H1 (cell line): ENCODE measurements at regions not wholly inside any gene's neighbourhood (a gene's known extent, or its start where the extent isn't known, plus 50 kb on each side); places are given as distances from the start of the nearest gene placed in this dataset.

ENCODE experiments used
- CTCF ChIA-PET: fragments of 300-600 bp; sonication (Branson Sonifier 250); formaldehyde crosslinking; loops from one replicate; lab custom pipeline; 2021; ENCODE audit not compliant: partially characterized antibody; lab: Charles Lee
- POLR2A ChIA-PET: fragments of 300-600 bp; sonication (Branson Sonifier 250); formaldehyde crosslinking; loops from one replicate; lab custom pipeline; 2021; ENCODE audit warnings: inconsistent platforms; ENCODE audit not compliant: partially characterized antibody; lab: Charles Lee
- DNase-seq, 2 experiments: peaks; one replicate each; pipeline versions ENCODE4 v3.0.0 to v3.0.0-alpha.2; 2010 to 2022; ENCODE audit warnings: low spot score in 2 of 2, low read depth in 1 of 2, mixed read lengths in 1 of 2
- FAIRE-seq: peaks from 2 replicates; lab custom pipeline; 2011; peaks lifted over from hg19 to GRCh38; lab: Jason Lieb, UNC
- H2AFZ ChIP-seq: 2 replicates; pipeline ENCODE4 v1.8.1; 2012; ENCODE audit warnings: low read length, inconsistent platforms
- H2AK5ac ChIP-seq: 2 replicates; pipeline ENCODE4 v1.6.1; 2013; ENCODE audit warnings: low read depth, low read length
- H2BK120ac ChIP-seq: replicated peaks from 2 replicates; pipeline ENCODE3; 2013; ENCODE audit warnings: low read depth, low read length, inconsistent platforms
- H2BK12ac ChIP-seq: 2 replicates; pipeline ENCODE4 v1.6.1; 2013; ENCODE audit warnings: low read depth, low read length
- H2BK15ac ChIP-seq: 2 replicates; pipeline ENCODE4 v1.6.1; 2013; ENCODE audit warnings: low read length
- H2BK20ac ChIP-seq: 2 replicates; pipeline ENCODE4 v1.6.1; 2013; ENCODE audit warnings: low read length
- H2BK5ac ChIP-seq: 2 replicates; pipeline ENCODE4 v1.6.1; 2013; ENCODE audit warnings: low read depth, low read length
- H3K14ac ChIP-seq: 2 replicates; pipeline ENCODE4 v1.6.1; 2013; ENCODE audit warnings: inconsistent platforms; ENCODE audit not compliant: insufficient read length
- H3K18ac ChIP-seq: 2 replicates; pipeline ENCODE4 v1.6.1; 2013; ENCODE audit warnings: low read length; ENCODE audit errors: extremely low read depth
- H3K23ac ChIP-seq: 2 replicates; pipeline ENCODE4 v1.6.1; 2013; ENCODE audit warnings: inconsistent platforms; ENCODE audit not compliant: insufficient read length
- H3K23me2 ChIP-seq: 2 replicates; pipeline ENCODE4 v1.6.1; 2013; ENCODE audit warnings: low read depth, low read length
- H3K27ac ChIP-seq: 2 replicates; pipeline ENCODE4 v1.6.1; 2011; ENCODE audit warnings: low read depth, low read length, inconsistent platforms
- H3K27me3 ChIP-seq, 4 experiments: replicated peaks in 1 of 4; 1 replicate in 1 of 4; 2 replicates in 3 of 4; pipeline versions ENCODE4 v1.6.1 to v1.8.1; 2011 to 2013; ENCODE audit warnings: low read length in 3 of 4, mild to moderate bottlenecking in 3 of 4, inconsistent platforms in 2 of 4, mixed read lengths in 2 of 4, moderate library complexity in 1 of 4; ENCODE audit not compliant: control insufficient read depth in 3 of 4, insufficient read depth in 3 of 4; ENCODE audit errors: extremely low read depth in 1 of 4
- H3K36me3 ChIP-seq, 4 experiments: 2 replicates each; pipeline versions ENCODE4 v1.6.1 to v1.8.1; 2011 to 2013; ENCODE audit warnings: mild to moderate bottlenecking in 4 of 4, low read length in 3 of 4, moderate library complexity in 2 of 4, control low read depth in 1 of 4, inconsistent platforms in 1 of 4; ENCODE audit not compliant: insufficient read depth in 4 of 4, control insufficient read depth in 2 of 4
- H3K4ac ChIP-seq: replicated peaks from 2 replicates; pipeline ENCODE3; 2013; ENCODE audit warnings: low read length, low read depth, mixed read lengths, inconsistent platforms; ENCODE audit not compliant: insufficient read length
- H3K4me1 ChIP-seq, 4 experiments: replicated peaks in 1 of 4; 1 replicate in 1 of 4; 2 replicates in 3 of 4; pipeline versions ENCODE4 v1.6.1 to v1.8.1; 2011 to 2013; ENCODE audit warnings: low read length in 3 of 4, inconsistent platforms in 2 of 4, mixed read lengths in 1 of 4; ENCODE audit not compliant: insufficient read depth in 4 of 4, control insufficient read depth in 3 of 4
- H3K4me2 ChIP-seq, 2 experiments: 2 replicates each; pipeline versions ENCODE4 v1.6.1 to v1.8.1; 2011 to 2013; ENCODE audit warnings: low read depth in 2 of 2, low read length in 2 of 2, control low read depth in 1 of 2, inconsistent platforms in 1 of 2, mild to moderate bottlenecking in 1 of 2; ENCODE audit not compliant: insufficient read depth in 1 of 2
- H3K4me3 ChIP-seq, 4 experiments: fragments of 200-600, 300-600 bp in 1 of 4; sonication (generic), shearing (Covaris generic), sonication (Bioruptor Twin) in 1 of 4; 2 replicates each; pipeline versions ENCODE4 v1.5.1 to v1.8.1; 2011 to 2016; ENCODE audit warnings: low read length in 4 of 4, low read depth in 3 of 4, control low read depth in 2 of 4, inconsistent platforms in 2 of 4, mild to moderate bottlenecking in 2 of 4, mixed read lengths in 1 of 4, moderate library complexity in 1 of 4; ENCODE audit not compliant: insufficient read depth in 2 of 4; ENCODE audit errors: extremely low read depth in 1 of 4
- H3K56ac ChIP-seq: replicated peaks from 2 replicates; pipeline ENCODE3; 2013; ENCODE audit warnings: low read depth, mild to moderate bottlenecking, mixed read lengths, low read length, inconsistent platforms; ENCODE audit not compliant: insufficient read length
- H3K79me1 ChIP-seq: 2 replicates; pipeline ENCODE4 v1.6.1; 2013; ENCODE audit warnings: low read depth, low read length, control low read depth
- H3K79me2 ChIP-seq, 2 experiments: 2 replicates each; pipeline versions ENCODE4 v1.6.1 to v1.8.1; 2012 to 2013; ENCODE audit warnings: low read length in 2 of 2, mild to moderate bottlenecking in 2 of 2, inconsistent platforms in 1 of 2; ENCODE audit not compliant: insufficient read depth in 2 of 2, control insufficient read depth in 1 of 2
- H3K9ac ChIP-seq, 4 experiments: replicated peaks in 1 of 4; 1 replicate in 1 of 4; 2 replicates in 3 of 4; pipeline versions ENCODE4 v1.6.1 to v1.8.1; 2011 to 2013; ENCODE audit warnings: low read depth in 3 of 4, low read length in 3 of 4, control low read depth in 2 of 4, mild to moderate bottlenecking in 2 of 4, moderate library complexity in 2 of 4, inconsistent platforms in 1 of 4; ENCODE audit errors: extremely low read depth in 1 of 4
- H3K9me3 ChIP-seq, 2 experiments: 2 replicates each; pipeline versions ENCODE4 v1.6.1 to v1.8.1; 2012 to 2013; ENCODE audit warnings: mild to moderate bottlenecking in 2 of 2, moderate library complexity in 2 of 2, control low read depth in 1 of 2, inconsistent platforms in 1 of 2, low read depth in 1 of 2, low read length in 1 of 2, mixed read lengths in 1 of 2; ENCODE audit not compliant: insufficient read depth in 2 of 2
- H4K20me1 ChIP-seq, 2 experiments: replicated peaks in 1 of 2; 2 replicates each; pipeline versions ENCODE3 to v1.8.1; 2011 to 2013; ENCODE audit warnings: inconsistent platforms in 2 of 2, low read length in 2 of 2, mild to moderate bottlenecking in 1 of 2; ENCODE audit not compliant: insufficient read depth in 2 of 2, control insufficient read depth in 1 of 2
- H4K5ac ChIP-seq: 2 replicates; pipeline ENCODE4 v1.6.1; 2013; ENCODE audit warnings: low read length, low read depth, mixed read lengths, inconsistent platforms; ENCODE audit not compliant: insufficient read length
- H4K8ac ChIP-seq: 2 replicates; pipeline ENCODE4 v1.8.0; 2013; ENCODE audit warnings: mild to moderate bottlenecking, moderate library complexity, low read length, inconsistent platforms; ENCODE audit not compliant: insufficient read depth; ENCODE audit errors: extremely low read depth
- H4K91ac ChIP-seq: replicated peaks from 2 replicates; pipeline ENCODE3; 2013; ENCODE audit warnings: low read length, mixed read lengths, inconsistent platforms; ENCODE audit not compliant: insufficient read length
- POLR2AphosphoS5 ChIP-seq: IDR thresholded peaks from 2 replicates; pipeline ENCODE4 v1.6.1; 2011; ENCODE audit warnings: low read depth, low read length
- RAD21 ChIP-seq, 2 experiments: IDR thresholded peaks in 1 of 2; conservative IDR thresholded peaks in 1 of 2; 2 replicates each; pipeline ENCODE4 v1.6.1; 2011; ENCODE audit warnings: low read depth in 2 of 2, low read length in 2 of 2, improper control_type of control experiment in 1 of 2, inconsistent platforms in 1 of 2, mild to moderate bottlenecking in 1 of 2, moderate library complexity in 1 of 2
- WGBS, 2 experiments: shearing (Covaris generic) in 1 of 2; methylation state at CpG; one replicate each; pipeline versions ENCODE4 v1.1.6 to v1.1.7; 2013 to 2015; ENCODE audit warnings: low lambda C conversion rate in 2 of 2, mixed read lengths in 2 of 2, inconsistent platforms in 1 of 2, low coverage in 1 of 2, missing lambda C conversion rate in 1 of 2; ENCODE audit not compliant: insufficient replicate concordance in 2 of 2, insufficient coverage in 1 of 2, insufficient read length in 1 of 2; ENCODE audit errors: extremely low coverage in 1 of 2, missing lambda C conversion rate in 1 of 2; 5-methylcytosine and 5-hydroxymethylcytosine counted together

- POLR2A ChIA-PET, result no interaction called here
- H3K4me2 ChIP-seq, result no peak overlapping the region
- no peak overlapping the region for H2AK5ac ChIP-seq
- no peak overlapping the region for H3K27ac ChIP-seq
- DNase-seq (no peak), FAIRE-seq (no peak)
- no peak overlapping the region for H2BK12ac ChIP-seq
- no peak overlapping the region for H3K4ac ChIP-seq
- H3K4me3 ChIP-seq, result no peak overlapping the region
- no peak overlapping the region for H2BK5ac ChIP-seq
- H2AFZ ChIP-seq, result no peak overlapping the region
- peaks cover 3 to 8% of the 10 kb centered on the region in 2 experiments; a peak in 1 of 4 replicates for H3K9me3 ChIP-seq
- no peak overlapping the region for H2BK20ac ChIP-seq
- H4K5ac ChIP-seq, result no peak overlapping the region
- H3K56ac ChIP-seq, result no peak overlapping the region
- H2BK120ac ChIP-seq, result no peak overlapping the region
- H4K20me1 ChIP-seq, result no peaks in the 10 kb centered on the region
- TF ChIP-seq POLR2AphosphoS5 (no peak), RAD21 (IDR thresholded peaks at IDR 0.05 in 1 of 2, conservative IDR thresholded peaks at IDR 0.05 in 1 of 2; ENCODE audit: low read depth in 2 of 2, low read length in 2 of 2) (no peak)
- no peak overlapping the region for H2BK15ac ChIP-seq
- H3K23ac ChIP-seq, result no peak overlapping the region
- peaks cover 0 to 7% (median 0%) of the 10 kb centered on the region in 4 experiments; a peak in 2 of 7 replicates for H3K4me1 ChIP-seq
- H3K18ac ChIP-seq, result no peak overlapping the region
- no peaks in the 10 kb centered on the region for H3K79me1 ChIP-seq
- H3K14ac ChIP-seq, result no peak overlapping the region
- CTCF ChIA-PET, result interaction anchor here (1.0 to 1.1 kb wide), 2 partner anchors 25 to 67 kb away, joined by 3 to 4 read pairs; no protein-coding TSS in a partner anchor
- no peaks in the 10 kb centered on the region for H3K36me3 ChIP-seq
- H4K8ac ChIP-seq, result no peak overlapping the region
- no peak overlapping the region for H3K9ac ChIP-seq
- H3K79me2 ChIP-seq, result no peaks in the 10 kb centered on the region
- no peaks in the 10 kb centered on the region; the same call in 1 of the 2 replicates for H3K23me2 ChIP-seq
- no peak overlapping the region for H4K91ac ChIP-seq
- H3K27me3 ChIP-seq, result no peaks in the 10 kb centered on the region; a peak in 1 of 7 replicates
- WGBS, 2 experiments, result 83% methylated on average over 9 of the region's 9 CpGs; no CpG with 5 or more reads in 1 of the 2 experiments
Observed at GRCh38 chr6:11875325-11876109, 96.9 kb upstream of the ADTRP start.
